ENCODE measurements at regions not wholly inside any gene's neighbourhood (a gene's known extent, or its start where the extent isn't known, plus 50 kb on each side); places are given as distances from the start of the nearest gene placed in this dataset.
"Not testable (repeated sequence)": the region's sequence is repeated elsewhere in the genome, so short reads cannot be mapped to it uniquely, and the experiment has no call there.

GRCh38 chr1:25116832-25117231 is 115.5 kb downstream of the SYF2 start:
- no TSS peak for BruUV-seq (replicated peaks)
- H3K4me1 ChIP-seq (ENCODE audit: control insufficient read depth, insufficient read depth, low read length) = no peaks in the 10 kb centered on the region
- POLR2A ChIA-PET = no interaction called here
- TF ChIP-seq SIN3A (IDR thresholded peaks at IDR 0.05; ENCODE audit: borderline replicate concordance, insufficient read depth, low read depth, low read length) = no peak
- TF ChIP-seq, protein P1, sequence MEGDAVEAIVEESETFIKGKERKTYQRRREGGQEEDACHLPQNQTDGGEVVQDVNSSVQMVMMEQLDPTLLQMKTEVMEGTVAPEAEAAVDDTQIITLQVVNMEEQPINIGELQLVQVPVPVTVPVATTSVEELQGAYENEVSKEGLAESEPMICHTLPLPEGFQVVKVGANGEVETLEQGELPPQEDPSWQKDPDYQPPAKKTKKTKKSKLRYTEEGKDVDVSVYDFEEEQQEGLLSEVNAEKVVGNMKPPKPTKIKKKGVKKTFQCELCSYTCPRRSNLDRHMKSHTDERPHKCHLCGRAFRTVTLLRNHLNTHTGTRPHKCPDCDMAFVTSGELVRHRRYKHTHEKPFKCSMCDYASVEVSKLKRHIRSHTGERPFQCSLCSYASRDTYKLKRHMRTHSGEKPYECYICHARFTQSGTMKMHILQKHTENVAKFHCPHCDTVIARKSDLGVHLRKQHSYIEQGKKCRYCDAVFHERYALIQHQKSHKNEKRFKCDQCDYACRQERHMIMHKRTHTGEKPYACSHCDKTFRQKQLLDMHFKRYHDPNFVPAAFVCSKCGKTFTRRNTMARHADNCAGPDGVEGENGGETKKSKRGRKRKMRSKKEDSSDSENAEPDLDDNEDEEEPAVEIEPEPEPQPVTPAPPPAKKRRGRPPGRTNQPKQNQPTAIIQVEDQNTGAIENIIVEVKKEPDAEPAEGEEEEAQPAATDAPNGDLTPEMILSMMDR (IDR thresholded peaks at IDR 0.05) = no peak
- no peak for TF ChIP-seq TCF7L2 (IDR thresholded peaks at IDR 0.05; ENCODE audit: low read depth, low read length)
- TF ChIP-seq REST (IDR thresholded peaks at IDR 0.05; ENCODE audit: insufficient read depth in 1 of 2, low read depth in 2 of 2, low read length in 1 of 2) = no peak
- TF ChIP-seq POLR2AphosphoS5 (IDR thresholded peaks at IDR 0.05; ENCODE audit: low read depth, low read length) = no peak
- DNase-seq (ENCODE audit: low read depth, low spot score) = no peak
- no peak overlapping the region for H3K4me3 ChIP-seq (ENCODE audit: low read depth in 2 of 2, low read length in 2 of 2)
- ATAC-seq = no peak
- no peaks in the 10 kb centered on the region for H3K36me3 ChIP-seq (ENCODE audit: control insufficient read depth, insufficient read depth, low read length)
- no peaks in the 10 kb centered on the region for H3K9me3 ChIP-seq (ENCODE audit: control insufficient read depth, insufficient read depth, low read depth, low read length)
- in situ Hi-C loops (cut with HindIII; ENCODE audit: low pct_unique_long_range_greater_than_20kb, low sequenced_read_pairs) = no loop called here
- no peaks in the 10 kb centered on the region; the same call in 1 of the 2 replicates for H3K27me3 ChIP-seq (ENCODE audit: control insufficient read depth, insufficient read depth, low read length)
- no peak overlapping the region for H3K27ac ChIP-seq (ENCODE audit: low read length)
- CTCF ChIA-PET = no interaction called here
- intact Hi-C loops (cut with micrococcal nuclease; ENCODE audit: unreplicated experiment) = loop anchor here (10.0 kb wide), 1 partner anchor 88 kb away; no protein-coding TSS in a partner anchor

DNA sequence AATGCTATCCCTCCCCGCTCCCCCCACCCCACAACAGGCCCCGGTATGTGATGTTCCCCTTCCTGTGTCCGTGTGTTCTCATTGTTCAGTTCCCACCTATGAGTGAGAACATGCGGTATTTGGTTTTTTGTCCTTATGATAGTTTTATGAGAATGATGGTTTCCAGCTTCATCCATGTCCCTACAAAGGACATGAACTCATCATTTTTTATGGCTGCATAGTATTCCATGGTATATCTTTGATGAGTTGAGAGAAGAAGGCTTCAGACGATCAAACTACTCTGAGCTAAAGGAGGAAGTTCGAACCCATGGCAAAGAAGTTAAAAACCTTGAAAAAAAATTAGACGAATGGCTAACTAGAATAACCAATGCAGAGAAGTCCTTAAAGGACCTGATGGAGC is 116.2 kb downstream of the SYF2 start:
- BruUV-seq (replicated peaks); ATAC-seq; H3K4me3 ChIP-seq (ENCODE audit: low read depth in 2 of 2, low read length in 2 of 2); H3K9me3 ChIP-seq (ENCODE audit: control insufficient read depth, insufficient read depth, low read depth, low read length); H3K36me3 ChIP-seq (ENCODE audit: control insufficient read depth, insufficient read depth, low read length); CTCF ChIA-PET; in situ Hi-C loops (cut with HindIII; ENCODE audit: low pct_unique_long_range_greater_than_20kb, low sequenced_read_pairs); H3K27ac ChIP-seq (ENCODE audit: low read length); DNase-seq (ENCODE audit: low read depth, low spot score); H3K27me3 ChIP-seq (ENCODE audit: control insufficient read depth, insufficient read depth, low read length); H3K4me1 ChIP-seq (ENCODE audit: control insufficient read depth, insufficient read depth, low read length): not testable (repeated sequence)
- intact Hi-C loops (cut with micrococcal nuclease; ENCODE audit: unreplicated experiment) = loop anchor here (10.0 kb wide), 1 partner anchor 89 kb away; no protein-coding TSS in a partner anchor
- POLR2A ChIA-PET = interaction anchor here (0.6 kb wide), 1 partner anchor 123 kb away, joined by 7 read pairs; no protein-coding TSS in a partner anchor

DNA sequence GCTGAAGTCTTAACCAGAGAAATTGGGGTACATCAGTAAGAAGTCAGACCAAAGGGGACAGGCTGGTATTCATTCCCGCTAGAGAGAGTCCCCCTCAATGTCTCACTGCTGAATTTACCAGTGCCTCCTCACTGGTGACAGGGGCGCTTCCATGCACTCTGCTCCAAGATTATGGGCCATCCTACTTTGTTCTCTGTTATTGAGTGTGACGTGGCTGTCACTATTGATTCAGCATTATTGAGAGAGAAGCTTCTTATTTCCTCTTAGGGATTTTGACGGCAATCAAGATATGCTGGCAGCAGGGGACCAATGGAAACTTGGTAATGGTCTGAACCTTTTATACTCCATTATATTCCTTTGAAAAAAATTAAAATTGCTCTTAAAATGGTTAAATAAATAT is 118.6 kb downstream of the SYF2 start:
- Histone ChIP-seq H3K27ac (ENCODE audit: low read length) (no peak overlapping the region), H3K4me3 (ENCODE audit: low read depth in 2 of 2, low read length in 2 of 2) (no peak overlapping the region), H3K4me1 (ENCODE audit: control insufficient read depth, insufficient read depth, low read length) (no peaks in the 10 kb centered on the region), H3K9me3 (ENCODE audit: control insufficient read depth, insufficient read depth, low read depth, low read length) (no peaks in the 10 kb centered on the region), H3K36me3 (ENCODE audit: control insufficient read depth, insufficient read depth, low read length) (no peaks in the 10 kb centered on the region), H3K27me3 (ENCODE audit: control insufficient read depth, insufficient read depth, low read length) (no peaks in the 10 kb centered on the region; the same call in 1 of the 2 replicates)
- CTCF ChIA-PET = interaction anchor here (0.7 kb wide), 1 partner anchor 425 kb away, joined by 5 read pairs; no protein-coding TSS in a partner anchor
- in situ Hi-C loops (cut with HindIII; ENCODE audit: low pct_unique_long_range_greater_than_20kb, low sequenced_read_pairs) (no loop called here), intact Hi-C loops (cut with micrococcal nuclease; ENCODE audit: unreplicated experiment) (loop anchor here (10.0 kb wide), 1 partner anchor 91 kb away; no protein-coding TSS in a partner anchor)
- BruUV-seq (replicated peaks) = no TSS peak
- TF ChIP-seq POLR2AphosphoS5 (IDR thresholded peaks at IDR 0.05; ENCODE audit: low read depth, low read length) (no peak), TCF7L2 (IDR thresholded peaks at IDR 0.05; ENCODE audit: low read depth, low read length) (no peak), SIN3A (IDR thresholded peaks at IDR 0.05; ENCODE audit: borderline replicate concordance, insufficient read depth, low read depth, low read length) (no peak), REST (IDR thresholded peaks at IDR 0.05; ENCODE audit: insufficient read depth in 1 of 2, low read depth in 2 of 2, low read length in 1 of 2) (no peak)
- TF ChIP-seq, protein P1 (IDR thresholded peaks at IDR 0.05) = no peak
- DNase-seq (ENCODE audit: low read depth, low spot score) (no peak), ATAC-seq (no peak)
- POLR2A ChIA-PET = no interaction called here
